HUES48 (cell line): ENCODE measurements at regions not wholly inside any gene's neighbourhood (a gene's known extent, or its start where the extent isn't known, plus 50 kb on each side); places are given as distances from the start of the nearest gene placed in this dataset.

Source experiments
- H3K27ac ChIP-seq: one replicate; pipeline ENCODE4 v1.7.0; 2013; ENCODE audit warnings: low read depth, low read length, inconsistent platforms
- H3K27me3 ChIP-seq: 2 replicates; pipeline ENCODE4 v1.6.1; 2013; ENCODE audit warnings: mild to moderate bottlenecking, low read length; ENCODE audit not compliant: control insufficient read depth, insufficient read depth
- H3K36me3 ChIP-seq: 2 replicates; pipeline ENCODE4 v1.6.1; 2013; ENCODE audit warnings: low read length; ENCODE audit not compliant: control insufficient read depth, insufficient read depth
- H3K4me1 ChIP-seq: 2 replicates; pipeline ENCODE4 v1.6.1; 2013; ENCODE audit warnings: mild to moderate bottlenecking, low read length; ENCODE audit not compliant: control insufficient read depth, insufficient read depth
- H3K4me3 ChIP-seq: 2 replicates; pipeline ENCODE4 v1.5.1; 2013; ENCODE audit warnings: mild to moderate bottlenecking, low read depth, low read length
- H3K9ac ChIP-seq: 2 replicates; pipeline ENCODE4 v1.6.1; 2013; ENCODE audit warnings: mild to moderate bottlenecking, low read depth, low read length, moderate library complexity
- H3K9me3 ChIP-seq: 2 replicates; pipeline ENCODE4 v1.6.1; 2013; ENCODE audit warnings: low read length; ENCODE audit not compliant: control insufficient read depth, insufficient read depth

- Histone ChIP-seq H3K9me3 (peaks cover 90% of the 10 kb centered on the region), H3K4me3 (no peak overlapping the region), H3K36me3 (no peaks in the 10 kb centered on the region), H3K27ac (no peak overlapping the region), H3K27me3 (no peaks in the 10 kb centered on the region), H3K9ac (no peak overlapping the region), H3K4me1 (no peaks in the 10 kb centered on the region)
Measured at GRCh38 chrX:102067966-102068723, 57.3 kb upstream of the TCEAL2 start.

GRCh38 chrX:102063445-102064074, 61.9 kb upstream of the TCEAL2 start:
- Histone ChIP-seq H3K36me3 (no peaks in the 10 kb centered on the region), H3K9me3 (peaks cover 90% of the 10 kb centered on the region), H3K9ac (no peak overlapping the region), H3K4me3 (no peak overlapping the region), H3K4me1 (no peaks in the 10 kb centered on the region), H3K27ac (no peak overlapping the region), H3K27me3 (no peaks in the 10 kb centered on the region)

GRCh38 chrX:102044496-102044895, 81.0 kb upstream of the TCEAL2 start:
- H3K9me3 ChIP-seq = peaks cover 57% of the 10 kb centered on the region
- H3K4me3 ChIP-seq = no peak overlapping the region
- no peak overlapping the region for H3K27ac ChIP-seq
- H3K36me3 ChIP-seq = no peaks in the 10 kb centered on the region
- no peak overlapping the region for H3K9ac ChIP-seq
- no peaks in the 10 kb centered on the region for H3K4me1 ChIP-seq
- H3K27me3 ChIP-seq = no peaks in the 10 kb centered on the region

- no peak overlapping the region for H3K4me3 ChIP-seq
Measured at GRCh38 chrX:102043380-102043779, 82.1 kb upstream of the TCEAL2 start.

GRCh38 chrX:102042372-102043325, 82.8 kb upstream of the TCEAL2 start:
- Histone ChIP-seq H3K4me1 (no peaks in the 10 kb centered on the region), H3K4me3 (no peak overlapping the region), H3K9me3 (peaks cover 57% of the 10 kb centered on the region), H3K27me3 (no peaks in the 10 kb centered on the region), H3K9ac (no peak overlapping the region), H3K36me3 (no peaks in the 10 kb centered on the region), H3K27ac (no peak overlapping the region)

More at GRCh38 chrX:102043380-102043779, 82.1 kb upstream of the TCEAL2 start:
- Histone ChIP-seq H3K36me3 (no peaks in the 10 kb centered on the region), H3K9ac (no peak overlapping the region), H3K4me1 (no peaks in the 10 kb centered on the region), H3K9me3 (peaks cover 57% of the 10 kb centered on the region), H3K27ac (no peak overlapping the region), H3K27me3 (no peaks in the 10 kb centered on the region)

- no peaks in the 10 kb centered on the region for H3K27me3 ChIP-seq
- no peak overlapping the region for H3K4me3 ChIP-seq
- no peaks in the 10 kb centered on the region for H3K4me1 ChIP-seq
- H3K9ac ChIP-seq = no peak overlapping the region
- no peak overlapping the region for H3K27ac ChIP-seq
- peaks cover 60% of the 10 kb centered on the region for H3K9me3 ChIP-seq
- no peaks in the 10 kb centered on the region for H3K36me3 ChIP-seq
Measured at GRCh38 chrX:102029026-102029425, 96.5 kb upstream of the TCEAL2 start.

GRCh38 chrX:102018208-102018607, 86.4 kb upstream of the ZMAT1 start:
- H3K36me3 ChIP-seq = no peaks in the 10 kb centered on the region
- no peaks in the 10 kb centered on the region for H3K27me3 ChIP-seq
- H3K27ac ChIP-seq = no peak overlapping the region
- H3K9ac ChIP-seq = no peak overlapping the region
- H3K4me3 ChIP-seq = no peak overlapping the region
- H3K4me1 ChIP-seq = no peaks in the 10 kb centered on the region
- peaks cover 69% of the 10 kb centered on the region for H3K9me3 ChIP-seq

GRCh38 chrX:102008901-102009300, 77.1 kb upstream of the ZMAT1 start:
- H3K27me3 ChIP-seq = no peaks in the 10 kb centered on the region
- peaks cover 23% of the 10 kb centered on the region for H3K9me3 ChIP-seq
- no peaks in the 10 kb centered on the region for H3K4me1 ChIP-seq
- H3K9ac ChIP-seq = no peak overlapping the region
- no peaks in the 10 kb centered on the region for H3K36me3 ChIP-seq
- H3K4me3 ChIP-seq = no peak overlapping the region
- H3K27ac ChIP-seq = no peak overlapping the region

GRCh38 chrX:101999644-102000539, 68.1 kb upstream of the ZMAT1 start:
- H3K36me3 ChIP-seq = no peaks in the 10 kb centered on the region
- H3K4me1 ChIP-seq = peaks cover 12% of the 10 kb centered on the region; the same call in 1 of the 2 replicates
- peaks cover 21% of the 10 kb centered on the region for H3K9me3 ChIP-seq
- H3K27me3 ChIP-seq = no peaks in the 10 kb centered on the region
- no peak overlapping the region for H3K4me3 ChIP-seq
- no peak overlapping the region for H3K9ac ChIP-seq
- H3K27ac ChIP-seq = no peak overlapping the region

- Histone ChIP-seq H3K27me3 (no peaks in the 10 kb centered on the region), H3K9ac (no peak overlapping the region), H3K4me1 (no peaks in the 10 kb centered on the region), H3K9me3 (peaks cover 21% of the 10 kb centered on the region), H3K36me3 (no peaks in the 10 kb centered on the region), H3K4me3 (no peak overlapping the region), H3K27ac (no peak overlapping the region)
Measured at GRCh38 chrX:101993335-101993734, 61.5 kb upstream of the ZMAT1 start.
